Pancreas (tissue), 10 donors: ENCODE measurements at regions not wholly inside any gene's neighbourhood (a gene's known extent, or its start where the extent isn't known, plus 50 kb on each side); places are given as distances from the start of the nearest gene placed in this dataset.

Experiments
- ATAC-seq, 4 donors: fragments of 200-7000 bp; cut with Tn5 transposase; one replicate each; pipeline versions ENCODE4 v1.8.0 to v1.9.1; 2020; ENCODE audit warnings: mild to moderate bottlenecking in 4 of 4, moderate library complexity in 4 of 4
- DNase-seq, 6 donors: peaks; one replicate each; pipeline ENCODE4 v3.0.0-alpha.2; 2020
- FAIRE-seq: peaks from 2 replicates; lab custom pipeline; 2012; peaks lifted over from hg19 to GRCh38; lab: Jason Lieb, UNC
- H3K27ac ChIP-seq, 4 donors: fragments of 200-600 bp; sonication (generic); 1 replicate in 3 of 4; 2 replicates in 1 of 4; pipeline versions ENCODE4 v1.5.0 to v1.8.0; 2020
- H3K27me3 ChIP-seq, 4 donors: fragments of 200-600 bp; one replicate each; pipeline ENCODE4 v1.8.0; 2021
- H3K36me3 ChIP-seq, 3 donors: fragments of 200-600 bp; sonication (generic) in 1 of 3; one replicate each; pipeline versions ENCODE4 v1.5.0 to v1.8.0; 2020 to 2021
- H3K4me1 ChIP-seq, 3 donors: fragments of 200-600 bp; one replicate each; pipeline ENCODE4 v1.8.0; 2021
- H3K4me3 ChIP-seq, 4 donors: fragments of 200-600 bp; sonication (generic) in 2 of 4; one replicate each; pipeline versions ENCODE4 v1.5.0 to v1.8.0; 2020 to 2021
- H3K9me3 ChIP-seq, 4 donors: fragments of 200-600 bp; one replicate each; pipeline ENCODE4 v1.8.0; 2021
- CTCF ChIP-seq, 4 donors: fragments of 200-600 bp; sonication (generic) in 3 of 4; IDR thresholded peaks; one replicate each; pipeline versions ENCODE4 v1.5.0 to v1.8.0; 2021; ENCODE audit warnings: antibody characterized with exemption in 4 of 4
- WGBS, 2 donors: extraction: QIAGEN DNeasy Blood & Tissue Kit; methylation state at CpG; one replicate each; pipeline ENCODE4 v1.1.7; 2013; 5-methylcytosine and 5-hydroxymethylcytosine counted together
- intact Hi-C, 3 donors: fragments of 100-400 bp; cut with DNase I; formaldehyde crosslinking; loops; one replicate each; pipeline versions ENCODE4 v1.11.1 to v1.14.2; 2022
- donor health status: healthy with polysubstance abuse.
- donor health status: DM: no; HTN: no; CAD: no; lungs with moderate emphysema.
- donor health status: DM: no; HTN: no; CAD: no.
- donor health status: control.
- donor health status: control.
- donor health status: Bipolar disorder and iron deficiency.
- donor health status: DM: yes; HTN: yes; CAD: no.
- donor health status: DM: no; HTN: no; CAD: no.
- donor health status: DM: no; HTN: no; CAD: no.
- donor health status: DM: yes; HTN: yes; CAD: no.

- 43 to 57% methylated on average over 5 of the region's 5 CpGs for WGBS, 2 donors
- Histone ChIP-seq H3K4me3 (no peak overlapping the region), H3K9me3 (no peaks in the 10 kb centered on the region), H3K27ac (no peak overlapping the region), H3K4me1 (no peaks in the 10 kb centered on the region), H3K27me3 (no peaks in the 10 kb centered on the region), H3K36me3 (no peaks in the 10 kb centered on the region)
- DNase-seq (no peak), ATAC-seq (no peak), FAIRE-seq (no peak)
- TF ChIP-seq CTCF (IDR thresholded peaks at IDR 0.05), result no peak
- intact Hi-C loops, result no loop called here
Measured at GRCh38 chr4:181688872-181689271, 554.3 kb upstream of the TENM3 start.

GRCh38 chr4:181690498-181690897 is 552.7 kb upstream of the TENM3 start:
- no peak for TF ChIP-seq CTCF (IDR thresholded peaks at IDR 0.05)
- Histone ChIP-seq H3K4me3 (no peak overlapping the region), H3K9me3 (no peaks in the 10 kb centered on the region), H3K36me3 (no peaks in the 10 kb centered on the region), H3K27me3 (no peaks in the 10 kb centered on the region), H3K27ac (no peak overlapping the region), H3K4me1 (no peaks in the 10 kb centered on the region)
- WGBS, 2 donors, result 34 to 45% methylated on average over 2 of the region's 2 CpGs
- DNase-seq (no peak), ATAC-seq (no peak), FAIRE-seq (no peak)
- intact Hi-C loops, result no loop called here

DNA sequence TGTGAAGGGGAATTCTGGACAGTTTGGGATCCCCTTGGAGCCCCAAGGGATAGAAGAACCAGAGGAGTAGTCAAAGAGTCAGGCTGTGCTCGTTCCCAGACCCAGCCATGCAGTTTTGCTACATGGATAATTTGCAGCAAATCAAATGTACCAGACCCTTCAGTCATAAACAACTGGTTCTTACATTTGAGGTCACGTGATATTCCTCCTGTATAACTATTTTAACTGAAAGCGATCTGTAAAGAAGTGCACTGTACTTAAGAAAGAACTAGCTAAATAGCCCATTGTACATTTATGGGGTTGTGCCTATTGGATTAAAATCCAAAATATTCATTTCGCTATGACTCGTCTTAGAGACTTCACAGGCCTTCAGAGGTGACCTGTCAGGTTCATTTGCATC is 550.2 kb upstream of the TENM3 start:
- DNase-seq (no peak), ATAC-seq (no peak), FAIRE-seq (no peak)
- intact Hi-C loops, result no loop called here
- no peak for TF ChIP-seq CTCF (IDR thresholded peaks at IDR 0.05)
- Histone ChIP-seq H3K4me1 (no peaks in the 10 kb centered on the region), H3K36me3 (no peaks in the 10 kb centered on the region), H3K4me3 (no peak overlapping the region), H3K27me3 (no peaks in the 10 kb centered on the region), H3K9me3 (no peaks in the 10 kb centered on the region), H3K27ac (no peak overlapping the region)
- WGBS, 2 donors, result 62 to 79% methylated on average over 5 of the region's 5 CpGs

- intact Hi-C loops, result no loop called here
- H3K36me3 ChIP-seq, result no peaks in the 10 kb centered on the region
- H3K27ac ChIP-seq, result no peak overlapping the region
- no peak overlapping the region for H3K4me3 ChIP-seq
- ATAC-seq, result no peak
- no peak for DNase-seq
- WGBS, 2 donors, result 58 to 68% methylated on average over 7 of the region's 7 CpGs
- no peak for FAIRE-seq
- no peaks in the 10 kb centered on the region for H3K27me3 ChIP-seq
- H3K4me1 ChIP-seq, result no peaks in the 10 kb centered on the region
- H3K9me3 ChIP-seq, result no peaks in the 10 kb centered on the region
- TF ChIP-seq CTCF (IDR thresholded peaks at IDR 0.05), result no peak
Measured at GRCh38 chr4:181693517-181693916, 549.7 kb upstream of the TENM3 start.

DNA sequence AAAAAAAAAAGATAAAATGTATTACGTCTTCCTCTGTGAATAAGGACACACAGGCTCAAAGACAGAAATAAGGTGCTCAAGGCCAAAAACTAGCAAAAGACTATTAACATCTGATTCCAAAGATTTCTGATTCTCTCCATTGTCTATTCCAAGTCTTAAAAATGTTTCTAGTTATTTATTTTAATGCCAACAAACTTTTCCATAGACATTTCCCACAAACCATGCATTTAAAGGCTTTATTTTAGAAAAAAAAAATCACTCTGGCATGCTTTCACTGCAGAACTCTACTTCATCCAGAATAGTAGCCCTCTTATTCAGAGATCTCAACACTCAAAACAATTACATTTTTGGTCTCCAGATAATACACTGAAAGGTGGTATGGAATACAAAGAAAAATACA is 545.0 kb upstream of the TENM3 start:
- Histone ChIP-seq H3K27me3 (no peaks in the 10 kb centered on the region), H3K4me3 (no peak overlapping the region), H3K4me1 (no peaks in the 10 kb centered on the region), H3K27ac (no peak overlapping the region), H3K9me3 (no peaks in the 10 kb centered on the region), H3K36me3 (no peaks in the 10 kb centered on the region)
- no peak for ATAC-seq
- intact Hi-C loops, result no loop called here
- FAIRE-seq, result no peak
- DNase-seq, result no peak
- WGBS, 2 donors, result 73 to 92% methylated on average over 1 of the region's 1 CpG
- TF ChIP-seq CTCF (IDR thresholded peaks at IDR 0.05), result no peak
